Ishikawa (cell line): ENCODE measurements at regions not wholly inside any gene's neighbourhood (a gene's known extent, or its start where the extent isn't known, plus 50 kb on each side); places are given as distances from the start of the nearest gene placed in this dataset.

Experiments used
- CEBPB ChIP-seq: IDR thresholded peaks from 2 replicates; pipeline ENCODE4 v1.6.1; 2012
- CREB1 ChIP-seq: IDR thresholded peaks from 2 replicates; pipeline ENCODE4 v1.6.1; 2012; ENCODE audit warnings: low read depth
- EGR1 ChIP-seq: IDR thresholded peaks from 2 replicates; pipeline ENCODE4 v1.6.1; 2012
- EP300 ChIP-seq: IDR thresholded peaks from 2 replicates; pipeline ENCODE4 v1.6.1; 2012; ENCODE audit warnings: borderline replicate concordance
- FOXM1 ChIP-seq: IDR thresholded peaks from 2 replicates; pipeline ENCODE4 v1.6.1; 2012; ENCODE audit warnings: low read depth, borderline replicate concordance
- MAX ChIP-seq: IDR thresholded peaks from 2 replicates; pipeline ENCODE4 v1.6.1; 2012
- NFIC ChIP-seq: IDR thresholded peaks from 2 replicates; pipeline ENCODE4 v1.6.1; 2012
- RAD21 ChIP-seq: IDR thresholded peaks from 2 replicates; pipeline ENCODE4 v1.6.1; 2012; ENCODE audit warnings: low read depth
- TAF1 ChIP-seq: IDR thresholded peaks from 2 replicates; pipeline ENCODE4 v1.6.1; 2012; ENCODE audit warnings: low read depth, mild to moderate bottlenecking
- TCF12 ChIP-seq: IDR thresholded peaks from 2 replicates; pipeline ENCODE4 v1.6.1; 2012; ENCODE audit warnings: low read depth
- TEAD4 ChIP-seq: IDR thresholded peaks from 2 replicates; pipeline ENCODE4 v1.6.1; 2012
- USF1 ChIP-seq: IDR thresholded peaks from 2 replicates; pipeline ENCODE4 v1.6.1; 2012
- YY1 ChIP-seq: IDR thresholded peaks from 2 replicates; pipeline ENCODE4 v1.6.1; 2012; ENCODE audit warnings: low read depth
- ZBTB7A ChIP-seq: IDR thresholded peaks from 2 replicates; pipeline ENCODE4 v1.6.1; 2012; ENCODE audit warnings: low read depth
- TF ChIP-seq, protein P1 (sequence below): IDR thresholded peaks from 2 replicates; pipeline ENCODE4 v1.6.1; 2012; ENCODE audit warnings: low read depth, mild to moderate bottlenecking

GRCh38 chr1:106296431-106296830, 760.0 kb upstream of the PRMT6 start:
- TF ChIP-seq MAX (no peak), NFIC (no peak)

GRCh38 chr1:106304106-106304505, 752.4 kb upstream of the PRMT6 start:
- TF ChIP-seq ZBTB7A (no peak), YY1 (no peak), NFIC (no peak), TCF12 (no peak), CREB1 (no peak)

- no peak for TF ChIP-seq EP300
- no peak for TF ChIP-seq FOXM1
- no peak for TF ChIP-seq CREB1
- no peak for TF ChIP-seq MAX
- TF ChIP-seq, protein P1, sequence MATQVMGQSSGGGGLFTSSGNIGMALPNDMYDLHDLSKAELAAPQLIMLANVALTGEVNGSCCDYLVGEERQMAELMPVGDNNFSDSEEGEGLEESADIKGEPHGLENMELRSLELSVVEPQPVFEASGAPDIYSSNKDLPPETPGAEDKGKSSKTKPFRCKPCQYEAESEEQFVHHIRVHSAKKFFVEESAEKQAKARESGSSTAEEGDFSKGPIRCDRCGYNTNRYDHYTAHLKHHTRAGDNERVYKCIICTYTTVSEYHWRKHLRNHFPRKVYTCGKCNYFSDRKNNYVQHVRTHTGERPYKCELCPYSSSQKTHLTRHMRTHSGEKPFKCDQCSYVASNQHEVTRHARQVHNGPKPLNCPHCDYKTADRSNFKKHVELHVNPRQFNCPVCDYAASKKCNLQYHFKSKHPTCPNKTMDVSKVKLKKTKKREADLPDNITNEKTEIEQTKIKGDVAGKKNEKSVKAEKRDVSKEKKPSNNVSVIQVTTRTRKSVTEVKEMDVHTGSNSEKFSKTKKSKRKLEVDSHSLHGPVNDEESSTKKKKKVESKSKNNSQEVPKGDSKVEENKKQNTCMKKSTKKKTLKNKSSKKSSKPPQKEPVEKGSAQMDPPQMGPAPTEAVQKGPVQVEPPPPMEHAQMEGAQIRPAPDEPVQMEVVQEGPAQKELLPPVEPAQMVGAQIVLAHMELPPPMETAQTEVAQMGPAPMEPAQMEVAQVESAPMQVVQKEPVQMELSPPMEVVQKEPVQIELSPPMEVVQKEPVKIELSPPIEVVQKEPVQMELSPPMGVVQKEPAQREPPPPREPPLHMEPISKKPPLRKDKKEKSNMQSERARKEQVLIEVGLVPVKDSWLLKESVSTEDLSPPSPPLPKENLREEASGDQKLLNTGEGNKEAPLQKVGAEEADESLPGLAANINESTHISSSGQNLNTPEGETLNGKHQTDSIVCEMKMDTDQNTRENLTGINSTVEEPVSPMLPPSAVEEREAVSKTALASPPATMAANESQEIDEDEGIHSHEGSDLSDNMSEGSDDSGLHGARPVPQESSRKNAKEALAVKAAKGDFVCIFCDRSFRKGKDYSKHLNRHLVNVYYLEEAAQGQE = no peak
- TF ChIP-seq CEBPB = no peak
Observed at GRCh38 chr1:106319612-106320011, 736.9 kb upstream of the PRMT6 start.

GRCh38 chr1:106325600-106325999, 730.9 kb upstream of the PRMT6 start:
- TF ChIP-seq FOXM1 = no peak
- no peak for TF ChIP-seq CREB1
- TF ChIP-seq USF1 = no peak
- no peak for TF ChIP-seq EP300
- TF ChIP-seq, protein P1 = no peak
- no peak for TF ChIP-seq TAF1
- no peak for TF ChIP-seq EGR1
- no peak for TF ChIP-seq YY1
- TF ChIP-seq RAD21 = no peak
- no peak for TF ChIP-seq MAX
- no peak for TF ChIP-seq TCF12
- no peak for TF ChIP-seq ZBTB7A
- no peak for TF ChIP-seq CEBPB
- TF ChIP-seq TEAD4 = no peak
- TF ChIP-seq NFIC = no peak

DNA sequence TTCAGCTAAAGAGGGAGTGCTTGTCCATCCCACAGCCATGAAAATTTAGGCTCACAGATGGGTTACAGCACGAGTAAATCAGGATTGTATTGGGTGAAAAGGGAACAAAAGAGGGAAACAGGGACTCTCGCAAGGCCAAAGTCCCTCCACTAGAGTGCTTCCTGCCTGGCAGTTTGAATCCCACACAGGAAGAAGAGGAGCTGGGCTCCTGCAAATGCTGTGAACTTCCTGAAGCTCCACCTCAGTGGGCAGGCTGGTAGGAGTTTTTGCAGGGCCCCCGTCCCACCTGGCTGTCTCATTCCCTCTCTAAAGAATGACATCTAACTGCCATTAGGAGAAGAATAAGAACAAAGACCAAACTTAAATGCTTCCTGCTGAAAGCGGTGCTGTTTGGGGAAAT, 712.0 kb upstream of the PRMT6 start:
- TF ChIP-seq USF1 (no peak), EP300 (no peak), EGR1 (no peak), TAF1 (no peak), CEBPB (no peak), YY1 (no peak), RAD21 (no peak), TCF12 (no peak), ZBTB7A (no peak), CREB1 (no peak), TEAD4 (no peak), FOXM1 (no peak), NFIC (no peak), MAX (no peak)
- TF ChIP-seq, protein P1 = no peak
